Neural cell (in vitro differentiated cells): ENCODE measurements at regions not wholly inside any gene's neighbourhood (a gene's known extent, or its start where the extent isn't known, plus 50 kb on each side); places are given as distances from the start of the nearest gene placed in this dataset.

Experiments
- H2AFZ ChIP-seq: fragments of 200-600, 300-800 bp; sonication (generic), shearing (Covaris generic); 2 replicates; pipeline ENCODE4 v1.6.0; 2014; ENCODE audit warnings: low read depth, mild to moderate bottlenecking, antibody characterized with exemption, low read length, moderate library complexity
- H3F3A ChIP-seq: fragments of 200-600 bp; shearing (Covaris generic); 2 replicates; pipeline ENCODE4 v1.6.1; 2016; ENCODE audit warnings: mild to moderate bottlenecking, moderate library complexity, mixed read lengths, antibody characterized with exemption, low read length; ENCODE audit not compliant: insufficient read depth, poor library complexity, severe bottlenecking
- H3K27ac ChIP-seq: fragments of 200-600, 300-800 bp; sonication (generic), shearing (Covaris generic); 2 replicates; pipeline ENCODE4 v1.5.1; 2014; ENCODE audit warnings: mild to moderate bottlenecking, low read length, moderate library complexity
- H3K27me3 ChIP-seq: fragments of 300-800, 200-600 bp; sonication (generic), shearing (Covaris generic); 2 replicates; pipeline ENCODE4 v1.6.0; 2014; ENCODE audit warnings: mild to moderate bottlenecking, low read depth, low read length, moderate library complexity; ENCODE audit not compliant: insufficient read depth
- H3K36me3 ChIP-seq: fragments of 300-800, 200-600 bp; sonication (generic), shearing (Covaris generic); 2 replicates; pipeline ENCODE4 v1.5.1; 2014; ENCODE audit warnings: mild to moderate bottlenecking, antibody characterized with exemption, low read length, moderate library complexity; ENCODE audit not compliant: insufficient read depth
- H3K4me2 ChIP-seq: fragments of 300-800, 200-600 bp; sonication (generic), shearing (Covaris generic); 2 replicates; pipeline ENCODE4 v1.6.0; 2014; ENCODE audit warnings: mild to moderate bottlenecking, low read length
- H3K4me3 ChIP-seq: fragments of 300-800, 200-600 bp; sonication (generic), shearing (Covaris generic); 2 replicates; pipeline ENCODE4 v1.5.1; 2014; ENCODE audit warnings: mild to moderate bottlenecking, low read length, moderate library complexity
- H3K79me2 ChIP-seq: fragments of 200-600 bp; shearing (Covaris generic); replicated peaks from 2 replicates; pipeline ENCODE4 v1.6.0; 2014; ENCODE audit warnings: mild to moderate bottlenecking, low read length, moderate library complexity; ENCODE audit not compliant: insufficient read depth
- H3K9ac ChIP-seq: fragments of 300-800, 200-600 bp; sonication (generic), shearing (Covaris generic); 2 replicates; pipeline ENCODE4 v1.6.1; 2016; ENCODE audit warnings: mild to moderate bottlenecking, low read length, mixed read lengths
- H3K9me2 ChIP-seq: fragments of 200-600 bp; shearing (Covaris generic); 2 replicates; pipeline ENCODE4 v1.6.1; 2016; ENCODE audit warnings: mild to moderate bottlenecking, low read length, mixed read lengths; ENCODE audit not compliant: insufficient read depth
- H3K9me3 ChIP-seq: fragments of 200-600, 300-800 bp; sonication (generic), shearing (Covaris generic); 2 replicates; pipeline ENCODE4 v1.6.1; 2016; ENCODE audit warnings: mild to moderate bottlenecking, mixed run types, low read length, moderate library complexity, mixed read lengths
- H4K20me1 ChIP-seq: fragments of 200-600 bp; shearing (Covaris generic); 2 replicates; pipeline ENCODE4 v1.6.1; 2016; ENCODE audit warnings: mild to moderate bottlenecking, mixed run types; ENCODE audit not compliant: insufficient read depth
- CTCF ChIP-seq: fragments of 450-650 bp; IDR thresholded peaks from 2 replicates; pipeline ENCODE4 v1.5.1; 2014; ENCODE audit warnings: antibody characterized with exemption, mild to moderate bottlenecking, moderate library complexity; ENCODE audit not compliant: poor library complexity, severe bottlenecking
- EP300 ChIP-seq: fragments of 450-650 bp; conservative IDR thresholded peaks from 2 replicates; pipeline ENCODE4 v1.6.1; 2014; ENCODE audit warnings: antibody characterized with exemption, mild to moderate bottlenecking, moderate library complexity; ENCODE audit not compliant: poor library complexity, severe bottlenecking
- EZH2 ChIP-seq: fragments of 200-600, 300-800 bp; shearing (Covaris generic), sonication (generic); IDR thresholded peaks from 2 replicates; pipeline ENCODE4 v1.6.1; 2014; ENCODE audit warnings: antibody characterized with exemption, low read length, borderline replicate concordance, mild to moderate bottlenecking; ENCODE audit not compliant: insufficient read depth, poor library complexity, severe bottlenecking
- MXI1 ChIP-seq: fragments of 450-650 bp; conservative IDR thresholded peaks from 2 replicates; pipeline ENCODE4 v1.6.1; 2014; ENCODE audit warnings: antibody characterized with exemption, mild to moderate bottlenecking; ENCODE audit not compliant: poor library complexity, severe bottlenecking
- POLR2AphosphoS5 ChIP-seq: IDR thresholded peaks from 2 replicates; pipeline ENCODE4 v1.6.1; 2012
- RAD21 ChIP-seq: fragments of 450-650 bp; conservative IDR thresholded peaks from 2 replicates; pipeline ENCODE4 v1.6.1; 2014; ENCODE audit warnings: antibody characterized with exemption, mild to moderate bottlenecking, moderate library complexity
- REST ChIP-seq: IDR thresholded peaks from 2 replicates; pipeline ENCODE4 v1.6.1; 2012; ENCODE audit warnings: borderline replicate concordance
- SMC3 ChIP-seq: fragments of 450-650 bp; conservative IDR thresholded peaks from 2 replicates; pipeline ENCODE4 v1.6.1; 2014; ENCODE audit warnings: antibody characterized with exemption, mild to moderate bottlenecking, moderate library complexity; ENCODE audit not compliant: poor library complexity
- TAF1 ChIP-seq: IDR thresholded peaks from 2 replicates; pipeline ENCODE4 v1.6.1; 2012; ENCODE audit warnings: low read depth

DNA sequence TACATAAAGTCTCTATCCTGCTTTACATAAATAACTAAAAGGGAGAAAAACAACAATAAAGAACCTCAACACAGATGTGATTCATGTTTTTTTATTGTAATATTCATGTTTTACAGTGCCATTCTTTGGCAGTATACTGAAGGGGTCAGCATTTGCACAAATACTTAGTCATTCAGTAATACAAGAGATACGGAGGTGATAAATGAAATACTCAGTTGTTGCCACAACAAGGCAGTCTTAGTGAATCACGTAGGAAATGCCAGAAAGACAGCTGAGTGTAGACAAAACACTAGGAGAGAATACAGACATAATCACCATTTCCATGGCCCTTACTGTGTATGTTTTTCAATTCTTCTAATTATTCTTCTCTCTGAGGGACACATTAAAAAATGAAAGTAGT, 910.4 kb downstream of the METTL15 start:
- Histone ChIP-seq H3K4me3 (no peak overlapping the region), H3K79me2 (no peaks in the 10 kb centered on the region), H3F3A (no peaks in the 10 kb centered on the region), H3K9me2 (no peaks in the 10 kb centered on the region), H4K20me1 (no peaks in the 10 kb centered on the region), H3K9me3 (no peaks in the 10 kb centered on the region), H2AFZ (no peak overlapping the region), H3K4me2 (no peak overlapping the region), H3K27ac (no peak overlapping the region), H3K27me3 (no peaks in the 10 kb centered on the region), H3K9ac (no peak overlapping the region), H3K36me3 (no peaks in the 10 kb centered on the region)
- TF ChIP-seq EP300 (no peak), CTCF (no peak), RAD21 (no peak), TAF1 (no peak), EZH2 (no peak), MXI1 (no peak), POLR2AphosphoS5 (no peak), SMC3 (no peak)

GRCh38 chr11:29017941-29018340, 909.8 kb downstream of the METTL15 start:
- Histone ChIP-seq H4K20me1 (no peaks in the 10 kb centered on the region), H3K27ac (no peak overlapping the region), H3K9ac (no peak overlapping the region), H3K4me2 (no peak overlapping the region), H3K36me3 (no peaks in the 10 kb centered on the region), H3K79me2 (no peaks in the 10 kb centered on the region), H3K27me3 (no peaks in the 10 kb centered on the region), H2AFZ (no peak overlapping the region), H3K9me2 (no peaks in the 10 kb centered on the region), H3K9me3 (no peaks in the 10 kb centered on the region), H3K4me3 (no peak overlapping the region), H3F3A (no peaks in the 10 kb centered on the region)
- no peak for TF ChIP-seq EZH2
- no peak for TF ChIP-seq CTCF
- TF ChIP-seq SMC3, result no peak
- no peak for TF ChIP-seq MXI1
- no peak for TF ChIP-seq TAF1
- TF ChIP-seq RAD21, result no peak

DNA sequence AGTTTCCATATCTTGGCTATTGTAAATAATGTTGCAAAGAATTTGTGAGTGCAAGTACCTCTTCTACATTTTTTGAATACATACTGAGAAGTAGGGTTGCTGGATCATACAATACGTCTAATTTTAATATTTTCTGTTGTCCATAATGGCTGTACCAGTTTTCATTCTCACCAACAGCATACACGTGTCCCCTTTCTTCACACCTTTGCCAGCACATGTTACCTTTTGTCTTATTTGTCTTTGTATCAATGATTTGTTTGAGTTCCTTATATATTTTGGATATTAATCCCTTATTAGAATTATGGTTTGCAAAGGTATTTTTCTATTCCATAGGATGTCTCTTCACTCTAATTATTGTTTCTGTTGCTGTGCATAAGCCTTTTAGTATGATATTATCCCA, 904.3 kb downstream of the METTL15 start:
- TF ChIP-seq POLR2AphosphoS5, result no peak
- TF ChIP-seq EP300, result no peak
- TF ChIP-seq REST, result no peak
- no peaks in the 10 kb centered on the region for H3K36me3 ChIP-seq
- no peaks in the 10 kb centered on the region for H3F3A ChIP-seq
- H3K79me2 ChIP-seq, result no peaks in the 10 kb centered on the region
- no peak overlapping the region for H3K4me3 ChIP-seq
- H3K9ac ChIP-seq, result no peak overlapping the region
- no peak overlapping the region for H3K4me2 ChIP-seq
- H3K27ac ChIP-seq, result no peak overlapping the region
- H3K27me3 ChIP-seq, result no peaks in the 10 kb centered on the region
- H3K9me3 ChIP-seq, result no peaks in the 10 kb centered on the region
- H2AFZ ChIP-seq, result no peak overlapping the region
- no peaks in the 10 kb centered on the region for H4K20me1 ChIP-seq
- H3K9me2 ChIP-seq, result no peaks in the 10 kb centered on the region
